HG03103 (cell line): ENCODE measurements at regions not wholly inside any gene's neighbourhood (a gene's known extent, or its start where the extent isn't known, plus 50 kb on each side); places are given as distances from the start of the nearest gene placed in this dataset.

Experiments
- ATAC-seq: cut with Tn5 transposase; IDR thresholded peaks from one replicate; pipeline ENCODE4 v1.9.1; 2021; ENCODE audit warnings: low read depth; ENCODE audit not compliant: unreplicated experiment

DNA sequence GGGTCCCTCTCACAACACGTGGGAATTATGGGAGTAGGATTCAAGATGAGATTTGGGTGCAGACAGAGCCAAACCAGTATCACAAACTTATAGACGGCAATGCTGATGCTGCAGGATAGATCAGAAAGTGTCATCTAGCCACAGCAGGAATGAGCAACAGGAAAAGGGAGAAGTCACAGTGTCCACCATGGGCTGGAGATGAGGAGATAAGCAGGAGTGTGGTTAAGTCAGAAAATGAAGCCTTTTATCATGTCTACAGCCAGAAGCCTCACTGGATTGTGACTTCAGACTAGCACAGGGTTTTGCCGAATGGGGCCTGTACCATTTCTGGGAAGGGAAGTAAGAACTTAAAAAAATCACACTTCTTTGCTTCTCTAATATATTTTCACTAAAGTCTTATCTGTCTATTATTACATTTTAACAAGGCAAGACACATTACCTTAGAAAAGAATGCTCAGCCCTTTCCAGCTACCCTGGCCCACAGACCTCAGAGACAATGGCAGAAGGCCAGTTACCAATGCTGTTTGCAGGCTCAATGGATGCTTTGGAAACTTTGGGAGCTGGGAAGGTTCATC is 490.2 kb upstream of the SALL1 start:
- ATAC-seq, result no peak

DNA sequence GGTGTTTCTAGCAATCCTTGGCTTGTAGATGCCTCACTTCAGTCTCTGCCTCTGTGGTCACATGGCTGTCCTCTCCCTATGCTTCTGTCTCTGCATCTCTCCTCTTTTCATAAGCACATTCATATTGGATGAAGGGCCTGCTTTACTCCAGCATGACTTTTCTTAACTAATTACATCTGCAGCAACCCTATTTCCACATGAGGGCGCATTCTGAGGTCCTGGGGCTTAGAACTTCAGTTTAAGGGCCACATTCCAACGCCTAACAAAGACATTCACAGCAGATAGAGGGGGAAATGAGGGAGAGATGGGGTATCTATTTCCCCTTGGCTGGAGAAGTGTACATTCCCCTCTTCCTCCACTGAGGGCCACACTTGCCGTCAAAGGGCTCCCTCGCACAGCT is 489.1 kb upstream of the SALL1 start:
- no peak for ATAC-seq

DNA sequence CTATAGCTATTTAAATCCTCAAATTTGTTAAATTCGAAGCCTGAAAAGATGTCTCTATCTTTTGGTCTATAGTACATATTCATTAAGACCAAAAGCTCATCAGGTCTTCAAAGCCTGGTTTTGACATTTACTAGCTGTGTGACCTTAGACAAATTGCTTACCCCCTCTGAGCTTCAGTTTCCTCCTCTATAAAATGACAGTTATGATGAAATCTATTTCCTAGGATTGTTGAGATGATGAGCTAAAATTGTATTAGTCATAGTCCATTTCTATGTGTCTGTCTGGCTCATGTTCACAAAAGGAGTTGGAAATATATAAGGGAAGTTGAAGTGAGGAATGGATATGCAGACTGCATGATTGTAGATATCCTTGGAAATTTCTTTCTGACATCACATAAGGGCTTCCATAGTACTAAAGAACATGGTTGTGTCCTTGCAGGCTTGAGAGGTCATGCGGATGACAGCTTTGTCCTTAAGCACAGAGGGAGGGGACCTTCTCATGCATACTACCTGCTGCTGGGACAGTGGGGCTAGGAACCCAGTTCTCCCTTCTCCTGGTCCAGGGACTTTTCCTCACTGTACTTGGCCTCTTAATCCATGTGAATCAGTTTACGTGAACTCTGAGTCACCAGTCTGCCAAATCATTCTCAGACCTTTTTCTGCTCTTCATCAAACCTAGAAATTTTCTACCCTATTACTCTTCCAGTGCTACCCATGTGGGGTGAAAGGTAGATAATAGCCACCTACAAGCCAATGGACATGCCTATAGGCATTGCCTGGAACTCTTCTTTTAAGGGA is 487.5 kb upstream of the SALL1 start:
- ATAC-seq, result no peak

DNA sequence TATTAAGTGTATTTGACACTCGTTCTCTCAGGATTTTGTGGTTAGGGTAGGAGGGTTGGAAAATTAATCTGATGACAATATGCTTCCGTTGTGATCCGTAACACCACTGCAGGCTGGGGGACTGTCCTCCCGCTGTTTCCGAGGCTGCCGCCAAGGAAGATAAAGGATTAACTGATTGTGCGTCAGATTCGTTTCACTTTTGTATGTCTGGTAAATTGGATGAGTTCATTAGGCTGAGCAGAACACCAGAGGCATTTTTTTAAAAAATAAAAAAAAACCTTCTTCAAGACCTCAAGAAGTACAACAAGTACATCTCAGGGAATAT is 486.7 kb upstream of the SALL1 start:
- no peak for ATAC-seq

DNA sequence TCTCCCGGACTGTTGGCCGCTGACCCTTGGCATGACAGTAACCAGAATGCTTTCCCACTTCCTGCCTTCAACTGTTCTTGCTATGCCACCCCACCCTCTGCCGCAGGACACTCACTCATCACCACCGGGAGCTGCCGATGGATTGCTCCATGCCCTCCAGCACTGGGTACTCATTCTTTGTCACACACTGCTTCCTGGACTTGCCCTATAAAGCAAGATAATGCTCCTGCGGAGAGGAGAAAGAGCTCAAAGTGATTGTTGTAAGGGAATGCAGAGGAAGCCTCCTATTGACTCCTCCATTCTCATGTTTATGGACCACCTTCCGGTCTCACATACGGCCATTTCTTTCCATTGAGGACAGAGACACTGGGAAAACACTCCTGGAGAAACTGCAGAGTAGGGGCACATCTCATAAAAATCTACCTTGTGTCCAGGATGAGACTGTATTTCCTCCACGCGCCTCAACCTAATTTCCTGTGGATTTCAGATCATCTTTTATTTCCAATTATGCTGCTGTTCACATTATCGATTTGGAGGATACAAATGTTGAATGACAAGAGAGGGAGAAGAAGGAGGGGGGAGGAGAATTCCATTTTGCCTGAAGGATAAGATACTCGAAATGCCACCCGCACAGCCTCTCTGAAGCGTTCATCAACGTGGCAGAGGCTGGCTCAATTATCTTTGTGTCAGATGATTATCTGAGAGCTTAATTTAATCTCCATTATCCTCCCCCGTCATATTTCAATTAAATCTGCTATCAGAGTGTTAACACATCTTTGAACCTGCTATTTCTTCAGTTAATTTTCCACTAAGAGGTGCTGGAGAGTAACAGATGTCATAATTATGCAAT is 486.1 kb upstream of the SALL1 start:
- ATAC-seq, result no peak

DNA sequence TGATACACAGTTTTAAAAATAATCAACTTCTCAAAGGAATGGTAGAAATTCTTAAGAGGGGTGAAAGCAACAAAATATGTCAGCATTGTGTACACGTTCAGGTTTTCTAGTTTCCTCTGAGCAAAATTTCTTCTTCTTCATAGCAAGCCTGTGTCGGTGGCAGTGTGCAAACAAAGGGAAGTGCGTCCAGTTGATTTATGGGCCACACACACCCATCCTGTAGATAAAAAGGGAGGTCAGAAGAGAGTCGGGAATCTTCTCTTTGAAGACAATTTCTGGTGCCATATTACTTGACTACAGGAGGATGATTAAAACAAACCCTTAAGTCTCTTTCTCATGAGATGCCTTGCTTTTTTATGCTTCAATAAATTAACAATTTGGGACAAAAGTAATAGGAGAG is 484.1 kb upstream of the SALL1 start:
- no peak for ATAC-seq

DNA sequence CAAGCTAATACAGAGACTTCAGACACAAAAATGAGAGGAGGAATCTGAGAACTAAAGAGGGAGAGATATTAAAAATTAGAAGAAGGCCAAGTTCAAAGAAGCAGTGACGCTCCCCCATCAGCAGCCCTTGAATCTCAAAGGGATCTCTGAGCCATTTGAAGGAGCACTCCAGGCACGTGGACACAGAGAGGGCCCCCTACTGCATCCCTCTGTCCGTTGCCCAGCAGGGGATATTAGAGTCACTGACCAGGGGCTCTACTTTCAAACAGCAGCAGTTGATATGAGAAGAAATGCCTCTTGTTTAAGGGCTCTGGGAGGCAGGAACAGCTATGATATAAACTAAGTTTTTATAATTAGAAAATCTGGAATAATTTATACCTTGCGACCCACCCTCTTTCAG is 479.0 kb upstream of the SALL1 start:
- ATAC-seq, result no peak

DNA sequence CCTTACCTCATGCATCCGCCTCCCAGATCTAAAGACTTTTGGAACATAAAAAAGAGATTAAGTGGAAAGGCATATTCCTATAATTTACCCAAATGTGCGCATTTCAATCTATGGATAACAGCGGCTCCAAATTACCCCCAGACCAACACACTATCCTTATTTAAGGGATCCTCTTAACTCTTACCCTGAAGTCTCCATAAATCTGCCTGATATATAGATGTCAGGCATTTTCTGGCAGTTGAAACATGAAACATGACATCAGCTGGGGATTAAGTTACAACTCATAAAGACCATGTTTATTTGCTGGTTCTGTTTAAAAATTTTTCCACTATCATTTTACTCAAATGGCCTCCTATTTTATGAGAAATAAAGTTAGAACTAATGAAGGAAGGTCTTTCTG is 478.5 kb upstream of the SALL1 start:
- no peak for ATAC-seq

DNA sequence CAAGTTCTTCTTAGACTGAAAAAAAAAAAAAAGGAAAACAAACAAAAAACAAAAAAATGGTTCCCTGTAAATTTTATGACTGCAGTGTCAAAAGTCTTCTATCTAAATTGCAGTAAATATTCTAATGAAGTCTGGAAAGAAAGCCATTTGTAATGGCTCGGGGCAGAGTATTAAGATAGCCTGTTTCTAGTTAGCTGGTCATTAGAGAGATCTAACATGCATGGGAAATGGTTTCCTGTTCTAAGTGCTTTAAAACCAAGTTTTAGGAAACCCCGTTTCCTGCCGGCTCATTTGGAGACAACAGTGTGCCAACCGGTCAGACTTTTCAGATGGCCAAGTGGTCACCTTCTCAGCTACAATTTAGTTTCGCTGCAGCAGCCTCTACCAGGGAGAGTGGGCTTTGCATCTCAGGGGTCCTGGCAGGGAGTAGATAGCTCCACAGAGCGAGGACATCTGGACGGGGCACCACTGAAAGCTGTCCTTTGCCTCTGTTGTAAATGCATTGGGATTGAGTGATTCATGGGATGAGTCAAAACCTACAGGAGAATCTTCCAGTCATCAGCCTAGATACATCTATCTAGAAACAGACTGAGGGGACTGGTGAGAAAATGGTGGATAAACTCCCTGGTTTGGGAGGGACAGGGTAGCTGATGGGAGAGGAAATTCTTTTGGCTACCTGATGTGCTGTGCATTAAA is 473.2 kb upstream of the SALL1 start:
- ATAC-seq, result no peak

DNA sequence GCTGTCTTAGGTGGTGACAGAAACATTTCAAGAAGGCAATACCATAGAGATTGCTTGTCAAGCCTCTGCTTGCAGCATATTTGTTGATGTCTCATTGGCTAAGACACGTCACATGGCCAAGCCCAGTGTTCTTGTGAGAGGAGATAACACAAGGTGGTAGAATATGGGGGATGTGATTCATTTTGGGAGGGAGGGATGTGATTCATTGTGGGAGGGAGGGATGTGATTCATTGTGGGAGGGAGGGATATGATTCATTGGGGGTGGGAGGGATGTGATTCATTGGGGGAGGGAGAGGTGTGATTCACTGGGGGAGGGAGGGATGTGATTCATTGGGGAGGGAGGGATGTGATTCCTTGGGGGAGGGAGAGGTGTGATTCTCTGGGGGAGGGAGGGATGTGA is 470.5 kb upstream of the SALL1 start:
- no peak for ATAC-seq

DNA sequence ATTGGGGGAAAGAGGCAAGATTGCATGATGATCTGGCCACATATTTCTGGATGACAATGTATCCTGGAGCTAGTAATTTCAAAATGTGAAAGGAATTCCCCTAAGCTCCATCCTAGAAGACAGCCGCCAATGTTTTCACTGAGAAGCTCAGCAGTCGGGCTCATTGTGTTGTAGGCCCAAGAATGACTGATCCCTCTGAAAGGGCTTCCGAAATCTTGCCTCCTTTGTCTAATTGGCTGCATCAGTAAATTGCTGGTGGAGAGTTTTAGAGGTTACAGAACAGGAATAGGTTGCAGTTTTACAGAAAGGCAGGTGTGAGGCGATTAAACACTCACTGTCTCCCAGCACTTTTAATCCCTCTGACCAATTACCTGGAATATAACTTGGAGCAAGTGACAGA is 464.1 kb upstream of the SALL1 start:
- no peak for ATAC-seq

DNA sequence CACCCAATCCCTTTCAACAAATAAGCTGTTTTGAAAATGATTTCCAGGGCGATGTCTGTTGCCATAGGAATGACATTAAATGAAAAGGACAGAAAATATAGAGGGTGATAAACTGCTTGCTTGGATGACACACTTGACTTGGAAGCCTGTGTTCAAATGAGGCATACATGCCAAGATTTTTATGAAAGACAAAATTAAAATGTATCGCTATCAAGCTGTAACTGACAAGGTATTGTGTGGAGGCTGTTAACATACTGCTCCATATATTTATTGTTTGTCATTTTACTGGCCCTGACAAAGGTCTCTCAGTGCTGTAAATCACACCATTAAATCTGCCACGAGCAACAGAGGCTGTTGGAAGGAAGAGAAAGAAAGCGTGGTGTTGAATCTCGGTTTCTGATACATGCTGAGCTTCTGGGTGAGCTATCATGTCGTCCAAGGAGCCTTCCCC is 456.2 kb upstream of the SALL1 start:
- no peak for ATAC-seq

DNA sequence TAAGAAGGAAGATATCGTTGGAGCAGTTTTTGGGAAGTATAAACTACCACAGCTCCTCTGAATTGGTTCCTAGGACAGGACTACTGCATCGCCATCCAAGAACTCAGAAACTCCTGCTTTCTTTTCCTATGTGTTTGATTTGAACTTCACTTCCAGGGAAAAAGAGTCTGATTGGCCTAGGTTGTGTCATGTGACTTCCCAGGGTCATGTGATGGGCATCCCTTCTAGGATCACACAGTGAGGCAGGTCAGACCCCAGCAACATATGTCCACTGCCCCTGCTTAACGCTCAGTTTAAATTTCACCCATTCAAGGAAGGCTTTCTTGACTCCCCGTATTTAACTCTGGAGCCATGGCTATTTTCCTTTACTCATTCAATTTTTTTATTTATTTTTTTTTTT is 445.2 kb upstream of the SALL1 start:
- no peak for ATAC-seq

DNA sequence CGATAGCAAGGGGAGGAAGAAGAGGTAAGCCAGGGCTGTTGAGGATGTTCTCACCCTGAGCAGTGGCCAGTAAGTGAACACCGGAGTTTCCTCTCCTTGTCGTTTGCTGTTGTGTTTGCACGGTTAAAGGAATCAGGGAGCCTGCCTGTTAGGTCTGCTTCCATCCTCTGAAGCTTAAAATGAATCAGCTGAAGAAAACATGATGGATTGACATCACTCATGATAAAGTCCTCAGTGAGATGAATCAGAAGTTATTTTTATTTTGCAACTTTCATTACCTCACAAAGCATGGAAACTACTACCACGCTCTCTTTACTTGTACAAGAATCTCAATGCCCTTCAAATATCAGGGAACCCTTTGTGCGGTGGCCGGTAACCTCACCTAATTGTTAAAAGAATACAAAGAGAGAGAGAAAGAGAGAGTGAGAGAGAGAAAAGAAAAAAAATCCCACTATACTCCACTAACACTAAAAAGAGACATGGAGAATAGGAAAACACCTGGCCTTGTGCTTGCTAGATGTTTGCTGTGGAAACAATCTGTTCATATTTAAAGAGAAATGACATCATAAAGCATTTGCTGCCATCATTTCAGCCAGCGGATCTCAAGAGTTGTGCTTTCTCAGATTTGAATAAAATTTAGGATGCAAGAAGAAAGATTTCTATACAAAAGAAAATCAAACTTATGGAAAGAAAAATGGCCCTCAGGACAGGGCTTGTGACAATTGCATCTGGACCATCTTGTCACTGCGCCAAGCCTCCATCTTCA is 441.6 kb upstream of the SALL1 start:
- no peak for ATAC-seq

DNA sequence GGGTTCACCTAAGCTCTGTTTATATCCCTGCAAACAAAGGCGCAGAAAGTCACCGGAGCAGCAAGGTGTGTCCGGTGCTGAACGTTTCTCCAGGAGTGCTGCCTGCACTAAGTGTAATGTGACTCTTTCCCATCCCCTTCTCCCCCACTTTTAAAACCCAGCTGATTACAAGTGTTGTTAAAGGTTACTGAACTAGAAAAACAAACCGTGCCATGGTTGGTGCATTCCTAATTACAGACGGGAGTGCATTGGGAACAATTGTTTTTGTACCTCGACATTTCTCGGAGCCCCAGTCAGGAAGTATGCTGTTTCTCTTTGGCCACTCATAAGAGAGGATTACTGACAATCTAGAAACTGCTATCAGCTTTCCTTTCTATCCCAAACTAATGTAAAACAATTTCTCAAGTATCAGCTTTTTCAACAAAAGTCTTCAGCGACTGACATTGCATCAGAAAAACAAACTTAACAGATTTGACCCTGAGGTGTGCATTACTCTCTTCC is 441.0 kb upstream of the SALL1 start:
- no peak for ATAC-seq

DNA sequence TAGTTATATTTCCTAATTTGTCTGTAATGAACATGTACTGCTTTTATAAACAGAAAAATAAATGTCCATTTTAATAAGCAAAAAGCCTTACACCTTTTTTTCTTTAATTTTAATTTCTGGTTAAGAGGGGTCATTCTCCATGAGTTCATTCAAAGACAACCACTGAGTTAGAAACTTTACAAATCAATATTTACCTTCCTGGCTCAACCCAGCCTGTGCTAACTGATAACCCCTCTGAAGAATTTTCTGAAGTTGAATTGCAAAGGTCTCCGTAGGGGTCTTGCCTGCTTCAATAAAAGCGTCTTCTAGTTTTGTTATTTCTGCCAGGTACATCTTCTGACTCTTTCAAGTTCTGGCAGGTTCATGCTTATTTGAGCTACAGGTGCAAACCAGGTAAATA is 440.4 kb upstream of the SALL1 start:
- no peak for ATAC-seq

DNA sequence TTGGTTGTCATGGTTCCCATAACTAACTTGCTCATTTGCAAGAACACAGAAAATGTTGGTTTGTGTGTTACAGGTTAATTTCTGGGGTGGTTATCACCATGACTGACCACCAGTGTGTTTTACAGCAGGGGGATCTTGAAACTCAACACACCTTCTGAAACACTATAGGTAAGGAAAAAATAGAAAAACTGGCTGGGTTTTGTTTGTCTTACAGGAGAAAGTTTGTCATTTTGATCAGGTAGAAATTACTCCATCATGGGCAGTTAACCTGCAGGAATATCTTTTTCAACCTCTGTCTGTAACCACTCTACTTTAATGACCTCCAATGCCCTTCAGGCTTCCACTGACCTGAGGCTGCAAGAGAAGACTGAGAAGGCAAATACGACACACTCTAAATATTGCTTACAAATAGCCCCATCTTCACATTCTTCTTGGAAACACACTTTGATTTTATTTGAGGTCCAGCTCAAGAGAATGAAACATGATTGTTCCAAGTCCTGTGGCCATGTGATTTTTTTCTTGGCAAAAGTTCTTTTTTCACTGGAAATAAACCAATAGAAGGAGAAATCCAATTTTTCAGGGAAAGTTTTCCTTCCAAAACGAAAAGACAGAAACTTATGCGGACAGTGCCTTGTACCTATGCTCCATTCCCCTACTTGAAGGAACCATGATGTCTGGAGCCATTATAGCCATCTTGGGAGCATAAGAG is 428.7 kb upstream of the SALL1 start:
- no peak for ATAC-seq

DNA sequence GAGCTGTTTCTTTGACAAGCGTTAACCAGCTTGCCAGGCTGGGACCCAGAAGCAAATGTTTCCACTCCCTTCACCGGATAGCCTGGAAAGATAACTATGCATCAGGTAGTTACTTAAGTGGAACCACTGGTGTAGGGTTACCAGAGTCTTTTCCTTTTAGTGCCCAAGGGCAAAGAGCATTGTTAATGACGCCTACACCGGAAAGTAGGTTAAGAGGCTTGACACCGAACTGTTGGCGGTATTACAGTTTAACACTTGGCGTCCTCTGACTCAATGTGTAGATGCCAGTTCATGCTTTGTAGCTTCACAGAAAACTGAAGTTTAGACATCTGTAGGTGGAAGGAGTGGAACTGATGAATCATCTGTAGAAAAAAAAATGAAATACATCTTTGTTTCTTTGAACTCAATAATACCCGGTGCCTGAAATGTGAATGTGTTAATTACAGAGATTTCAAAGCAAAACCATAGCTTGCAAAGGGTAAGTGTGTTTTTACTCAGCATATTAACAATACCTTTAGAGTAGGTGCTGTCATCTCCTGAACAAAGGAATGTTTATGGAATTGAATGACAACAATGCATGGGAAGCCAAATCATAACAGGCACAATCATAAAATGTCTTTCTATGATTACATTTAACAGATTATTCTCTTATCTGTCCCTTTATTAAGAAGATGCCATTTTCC is 426.7 kb upstream of the SALL1 start:
- ATAC-seq, result no peak
